HG03457 (cell line): ENCODE measurements at regions not wholly inside any gene's neighbourhood (a gene's known extent, or its start where the extent isn't known, plus 50 kb on each side); places are given as distances from the start of the nearest gene placed in this dataset.
"Not testable (repeated sequence)": the region's sequence is repeated elsewhere in the genome, so short reads cannot be mapped to it uniquely, and the experiment has no call there.

Experiments used
- ATAC-seq: cut with Tn5 transposase; IDR thresholded peaks from one replicate; pipeline ENCODE4 v1.9.1; 2021; ENCODE audit warnings: moderate number of reproducible peaks; ENCODE audit not compliant: unreplicated experiment

DNA sequence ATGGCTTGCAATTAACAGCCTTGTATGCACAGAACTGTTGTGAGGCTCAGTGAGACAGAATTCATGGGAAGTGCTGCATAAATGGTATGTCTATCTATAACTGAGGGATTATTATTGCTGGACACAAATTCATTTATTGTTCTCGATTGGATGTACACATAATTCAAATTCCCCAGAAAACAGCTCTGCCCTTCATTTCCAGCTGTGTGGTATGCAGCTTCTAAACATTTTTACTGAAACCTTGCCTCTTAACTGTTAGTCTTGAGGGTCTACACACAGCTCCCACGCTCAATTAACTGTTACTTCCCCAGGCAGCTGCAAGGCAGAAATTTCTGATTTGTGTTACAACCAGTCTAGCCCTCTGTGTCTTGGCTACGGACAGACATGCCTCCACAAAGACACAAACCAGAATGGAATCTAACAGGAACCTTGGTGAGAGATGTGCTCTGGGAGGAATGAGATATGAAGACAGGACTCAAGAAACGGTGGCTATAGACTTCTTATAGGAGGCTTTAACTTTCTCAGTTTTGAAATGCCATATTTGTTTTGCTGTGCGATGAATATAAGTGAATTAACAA, 139.7 kb upstream of the TBL1XR1 start:
- ATAC-seq = no peak

DNA sequence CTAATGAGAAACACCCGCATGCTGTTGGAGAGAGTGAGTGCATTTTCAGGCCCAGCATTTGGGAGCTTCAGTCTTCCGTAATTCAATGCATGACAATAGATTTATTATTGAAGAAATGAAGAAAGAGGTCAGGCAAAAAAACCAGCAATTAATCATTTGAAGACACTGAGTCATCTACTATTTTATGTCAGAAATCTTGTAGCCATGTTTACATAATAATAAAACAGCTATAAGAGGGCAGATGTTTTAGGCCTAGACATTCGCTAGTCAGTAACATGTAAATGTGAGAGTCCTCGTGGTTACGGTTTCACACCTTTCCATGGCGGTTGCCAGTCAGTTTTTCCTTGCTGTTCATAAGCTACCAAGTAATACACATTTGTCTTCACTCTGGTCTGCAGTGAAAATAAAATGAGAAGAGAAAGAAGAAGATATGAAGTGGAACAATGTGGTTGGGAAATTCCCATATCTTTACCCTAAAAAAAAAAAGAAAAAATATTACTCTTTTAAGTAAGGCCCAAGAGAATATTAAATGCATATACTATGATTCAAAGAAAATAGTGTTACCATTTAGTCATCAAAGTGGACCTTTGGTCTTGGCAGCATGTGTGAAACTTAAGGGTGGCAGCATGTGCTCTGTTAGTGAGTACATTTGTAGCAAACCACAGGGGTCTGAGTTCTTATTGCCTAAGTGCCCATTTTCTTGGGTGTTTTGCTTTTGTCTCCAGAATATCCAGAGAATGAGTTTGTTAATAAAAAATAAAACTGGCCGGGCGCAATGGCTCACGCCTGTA, 140.5 kb upstream of the TBL1XR1 start:
- ATAC-seq = peak; percentile 91

DNA sequence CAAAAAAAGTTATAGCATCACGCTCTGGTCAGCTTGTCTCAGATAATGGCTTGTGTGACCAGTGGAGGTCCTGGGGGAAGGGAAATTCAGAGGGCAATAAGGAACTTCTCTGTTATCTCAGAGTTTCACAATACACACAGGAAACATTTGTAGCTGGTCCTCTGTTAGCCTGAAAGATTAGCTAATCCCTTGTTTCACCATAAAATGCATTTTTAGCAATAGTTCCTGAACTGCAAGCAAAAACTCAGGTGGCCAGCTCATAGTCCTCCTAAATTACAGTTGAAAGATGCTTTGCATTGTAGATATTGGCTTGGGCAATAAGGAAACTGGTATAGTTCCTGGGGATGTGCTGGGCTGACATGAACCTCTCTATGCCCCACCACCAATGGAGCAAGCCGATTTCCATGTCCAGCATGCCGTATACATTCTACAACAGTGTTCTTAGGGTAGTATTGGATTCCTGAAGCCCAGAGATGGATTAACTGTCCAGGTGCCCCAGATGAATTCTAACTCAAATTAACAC, 141.5 kb upstream of the TBL1XR1 start:
- no peak for ATAC-seq

DNA sequence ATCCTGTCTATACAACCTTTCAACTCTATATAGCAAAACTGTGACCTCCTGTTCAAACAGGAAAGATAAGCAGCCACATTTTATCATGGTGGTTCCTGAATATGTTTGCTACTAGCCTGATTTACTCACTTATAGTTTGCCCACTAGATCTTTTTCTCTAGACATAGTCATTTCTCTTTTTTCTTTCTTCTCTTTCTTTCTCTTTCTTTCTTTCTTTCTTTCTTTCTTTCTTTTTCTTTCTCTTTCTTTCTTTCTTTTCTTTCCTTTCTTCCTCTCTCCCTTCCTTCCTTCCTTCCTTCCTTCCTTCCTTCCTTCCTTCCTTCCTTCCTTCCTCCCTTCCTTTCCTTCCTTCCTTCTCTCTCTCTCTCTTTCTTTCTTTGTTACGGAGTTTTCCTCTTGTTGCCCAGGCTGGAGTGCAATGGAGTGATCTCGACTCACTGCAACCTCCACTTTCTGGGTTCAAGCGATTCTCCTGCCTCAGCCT, 142.0 kb upstream of the TBL1XR1 start:
- not testable (repeated sequence) for ATAC-seq

DNA sequence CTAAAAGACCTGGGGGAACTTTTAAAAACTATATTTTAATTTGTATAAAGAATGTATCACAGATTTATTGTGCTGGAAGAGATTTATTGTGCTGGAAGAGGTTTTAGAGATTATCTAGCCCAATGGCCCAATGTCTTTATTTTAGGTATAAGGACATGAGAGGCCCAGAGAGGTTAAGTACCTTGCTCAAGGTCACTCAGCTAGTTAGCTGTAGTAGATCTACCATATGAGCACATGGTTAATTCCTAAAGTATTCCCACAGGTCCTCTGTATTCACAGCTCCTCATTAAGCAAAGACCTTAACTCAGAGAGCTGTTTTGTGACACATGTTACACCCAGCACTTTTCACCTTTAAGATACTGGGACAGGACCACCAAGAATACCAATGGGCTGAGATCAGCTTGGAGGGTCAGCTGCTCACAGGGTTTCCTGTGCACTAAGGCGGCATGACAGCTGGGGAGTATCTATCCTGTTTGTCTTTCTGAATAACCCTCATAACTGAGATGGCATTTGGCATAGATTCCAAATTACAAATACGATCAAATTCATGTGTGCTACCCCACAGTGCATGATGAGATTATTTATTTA, 143.1 kb upstream of the TBL1XR1 start:
- ATAC-seq = no peak

DNA sequence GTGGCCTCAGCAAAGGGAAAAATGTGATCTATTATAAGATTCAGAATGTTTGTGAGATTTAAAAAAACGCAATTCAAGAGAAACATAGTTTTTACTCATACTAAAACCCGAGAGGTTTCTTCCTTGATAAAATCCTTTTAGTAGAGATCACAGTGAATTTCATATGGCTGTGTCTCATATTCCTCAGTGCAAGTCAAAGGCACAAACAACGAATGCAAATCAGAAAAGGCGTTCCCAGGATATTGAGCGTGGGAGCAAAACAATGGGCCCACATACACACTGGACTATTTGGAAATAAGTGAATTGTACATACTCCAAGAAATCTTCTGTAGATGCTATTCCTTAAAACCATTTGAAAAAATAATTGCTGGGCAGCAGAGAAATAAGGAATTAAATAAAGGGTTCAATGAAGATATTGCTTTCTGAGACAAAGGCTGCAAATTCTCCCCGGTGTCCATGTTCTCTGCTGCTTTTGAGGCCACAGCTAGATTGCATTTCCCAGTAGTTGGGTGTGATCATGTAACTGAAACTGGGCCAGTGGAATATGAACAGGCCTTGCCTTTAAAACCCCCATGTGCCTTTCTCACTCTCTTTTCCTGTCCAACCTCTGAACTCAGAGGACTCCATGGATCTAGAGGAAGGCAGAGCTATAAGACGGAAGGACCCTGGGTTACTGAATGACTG, 144.6 kb upstream of the TBL1XR1 start:
- ATAC-seq = no peak

DNA sequence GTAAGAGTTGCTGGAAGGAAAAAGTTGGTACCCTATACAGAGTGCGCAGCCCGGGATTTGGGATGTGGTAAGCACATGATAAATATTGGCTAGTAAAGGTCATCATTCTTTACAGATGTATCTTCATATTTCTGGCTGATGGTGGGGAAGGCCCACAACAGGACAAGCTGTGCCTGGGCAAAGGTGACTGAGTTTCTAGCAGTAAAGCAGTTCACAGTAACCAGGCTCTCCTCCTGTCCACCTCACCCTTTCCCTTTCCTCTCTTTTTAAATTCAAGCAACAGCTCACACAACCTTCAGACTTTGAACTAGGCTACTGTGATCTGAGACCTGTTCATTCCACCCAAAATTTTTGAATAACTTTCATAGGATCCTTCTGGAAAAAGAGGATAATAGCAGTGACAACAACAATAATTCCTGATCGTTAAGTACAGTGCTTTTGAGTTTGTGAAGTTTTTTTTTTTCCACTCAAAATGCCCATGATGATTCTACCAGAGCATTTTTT, 145.9 kb upstream of the TBL1XR1 start:
- no peak for ATAC-seq

DNA sequence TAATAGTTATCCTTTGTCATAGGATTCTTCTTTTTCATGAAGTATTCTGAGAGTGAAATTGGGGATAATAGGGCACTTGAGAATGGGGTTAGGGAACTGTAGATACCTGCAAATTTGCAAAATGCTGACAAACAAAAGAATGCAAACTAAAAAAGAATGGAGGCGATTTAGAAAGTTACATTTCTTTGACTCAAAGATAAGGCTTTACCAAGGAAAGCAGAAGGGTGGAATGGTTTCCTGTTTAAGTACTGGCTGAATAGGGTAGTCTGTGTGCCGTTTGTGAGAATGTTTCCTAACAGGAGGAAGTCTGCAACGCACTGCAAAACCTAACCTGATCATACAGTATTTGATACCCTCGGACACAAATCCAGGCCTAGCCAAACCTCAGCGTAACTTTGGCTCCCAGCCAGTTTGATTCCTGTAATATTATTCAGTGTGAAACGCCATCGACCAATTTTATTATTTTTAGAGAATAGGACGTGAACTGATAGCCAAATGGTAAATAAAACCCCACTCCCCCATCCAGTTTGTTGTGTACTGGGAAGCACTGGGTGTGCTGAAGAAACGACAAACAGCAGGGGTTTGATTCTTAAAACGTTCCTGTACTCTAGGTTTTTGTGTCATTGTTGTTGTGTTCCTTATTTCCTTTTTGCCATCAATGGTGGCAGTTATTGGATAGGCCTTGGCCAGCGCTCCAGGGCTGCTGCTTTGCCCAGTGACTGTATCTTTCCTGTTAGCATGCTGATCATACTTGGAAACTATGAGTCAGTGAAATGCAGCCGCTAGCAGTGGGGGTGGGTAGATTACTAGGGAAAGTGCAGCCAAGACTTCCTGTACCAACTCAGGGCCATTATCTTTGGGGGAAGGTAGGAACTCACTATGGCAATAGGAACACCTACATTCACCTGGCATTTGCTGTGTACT, 148.0 kb upstream of the TBL1XR1 start:
- peak; percentile 87 for ATAC-seq

DNA sequence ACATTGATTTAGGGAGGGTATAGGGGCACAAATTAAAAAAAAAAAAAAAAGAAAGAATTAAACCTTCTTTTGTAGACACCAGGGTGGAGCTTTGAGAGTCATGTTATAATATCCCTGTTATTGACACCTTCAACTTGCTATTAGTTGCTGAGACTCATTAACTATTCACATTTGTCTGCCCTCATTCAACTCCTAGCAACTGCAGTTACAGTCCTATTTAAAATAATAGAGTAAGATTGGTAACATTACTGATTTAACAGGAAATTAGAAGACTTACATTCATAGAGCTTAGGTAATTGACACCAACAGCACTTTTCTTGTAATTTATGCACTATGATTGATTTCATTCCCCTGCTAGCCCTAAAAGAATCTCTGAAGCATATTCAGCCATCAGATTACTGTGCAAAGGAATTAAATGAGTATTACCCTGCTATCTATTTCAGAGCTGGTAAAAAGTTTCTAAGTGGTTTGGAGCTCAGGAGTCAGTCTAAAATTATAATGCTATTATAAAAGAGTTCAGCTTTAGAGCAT, 148.8 kb upstream of the TBL1XR1 start:
- no peak for ATAC-seq

DNA sequence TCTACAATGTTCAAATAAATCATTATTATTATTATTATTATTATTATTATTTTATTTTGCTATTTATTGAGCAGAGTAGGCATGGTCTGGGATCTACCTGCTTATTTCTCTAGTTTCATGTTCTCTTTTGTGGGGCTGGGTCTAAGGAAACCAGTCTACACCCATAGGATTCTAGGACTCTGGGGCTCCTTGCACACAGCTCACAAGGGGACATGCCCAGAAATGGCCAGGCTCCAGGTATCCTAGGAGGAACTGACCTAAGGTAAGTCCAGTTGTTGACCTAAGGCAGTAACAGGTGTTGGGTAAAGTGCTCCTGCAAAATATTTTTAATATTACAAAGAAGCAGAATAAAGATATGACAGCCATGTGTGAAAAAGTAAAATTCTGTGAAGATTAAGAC, 149.6 kb upstream of the TBL1XR1 start:
- ATAC-seq = no peak

DNA sequence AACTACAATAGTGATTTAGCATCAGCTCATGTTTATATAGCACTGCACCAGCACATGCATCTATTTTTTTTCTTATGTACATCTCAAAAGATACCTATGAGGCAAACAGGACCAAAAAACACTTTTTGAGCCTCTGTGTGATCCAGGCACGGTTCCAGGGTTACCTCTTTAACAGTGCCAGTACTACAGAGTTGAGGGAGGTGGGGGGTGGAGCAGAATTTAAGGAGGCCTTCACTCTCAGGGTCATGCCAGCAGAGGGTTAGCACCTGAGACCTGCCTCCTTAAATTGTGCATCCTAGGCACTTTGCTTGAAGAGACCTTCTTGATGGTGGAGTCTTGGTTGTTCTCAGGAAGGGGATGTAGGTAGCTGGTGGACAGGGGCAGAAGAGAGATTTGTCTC, 150.3 kb upstream of the TBL1XR1 start:
- ATAC-seq = no peak

DNA sequence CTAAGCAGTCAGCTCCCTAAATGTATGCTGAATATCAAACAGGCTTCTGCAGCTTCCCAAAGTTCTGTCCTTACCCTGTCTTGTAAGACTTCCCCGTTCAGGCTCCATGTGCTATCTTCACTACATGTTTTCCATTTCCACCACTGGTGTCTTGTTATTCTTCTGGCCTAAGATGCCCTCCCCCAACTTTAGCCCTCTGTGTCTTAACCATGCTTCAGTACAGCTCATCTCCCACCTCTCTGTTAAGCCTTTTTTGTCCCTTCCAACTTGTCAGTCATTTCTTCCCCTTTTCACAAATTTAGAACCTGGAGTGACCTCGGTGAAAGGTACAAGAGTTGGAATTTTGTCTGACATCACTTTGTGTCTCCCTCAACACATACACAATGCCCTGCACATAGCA, 151.7 kb upstream of the TBL1XR1 start:
- no peak for ATAC-seq

DNA sequence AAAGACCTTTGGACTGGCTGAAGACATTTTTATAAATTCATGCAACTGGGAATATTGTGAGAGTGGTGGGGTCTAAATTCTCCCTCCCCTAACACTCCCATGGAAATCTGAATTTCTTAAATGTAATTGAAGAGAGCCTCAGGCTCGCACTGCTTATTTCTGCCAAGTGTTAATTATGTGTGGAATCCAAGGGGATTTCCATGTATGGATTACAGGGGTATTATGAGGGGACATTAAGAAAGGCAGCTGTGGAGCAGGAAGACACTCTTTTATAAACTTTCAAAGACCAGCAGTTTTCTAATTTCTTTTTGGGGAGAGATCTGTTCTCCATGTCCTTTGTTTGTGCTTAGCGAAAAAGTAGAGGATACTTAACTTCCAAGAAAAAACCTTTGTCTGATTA, 152.1 kb upstream of the TBL1XR1 start:
- ATAC-seq = no peak

DNA sequence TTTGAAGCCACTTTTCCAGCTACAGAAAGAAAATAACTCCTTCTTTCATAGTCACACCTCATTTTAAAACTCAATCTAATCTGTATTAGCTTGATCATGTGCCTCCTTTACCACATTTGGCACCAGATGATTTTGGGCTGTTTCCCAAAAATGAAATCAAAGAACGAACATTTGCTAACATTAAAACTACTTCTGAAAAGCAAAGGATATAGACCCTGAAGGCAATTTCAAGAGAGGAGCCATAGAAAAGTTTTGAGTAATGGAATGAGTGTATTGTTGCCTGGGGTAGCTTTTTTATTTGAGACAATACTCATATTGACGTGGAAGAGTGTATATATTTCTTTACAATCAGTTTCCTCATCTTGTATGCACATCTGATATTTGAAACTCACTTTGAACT, 152.8 kb upstream of the TBL1XR1 start:
- ATAC-seq = no peak

DNA sequence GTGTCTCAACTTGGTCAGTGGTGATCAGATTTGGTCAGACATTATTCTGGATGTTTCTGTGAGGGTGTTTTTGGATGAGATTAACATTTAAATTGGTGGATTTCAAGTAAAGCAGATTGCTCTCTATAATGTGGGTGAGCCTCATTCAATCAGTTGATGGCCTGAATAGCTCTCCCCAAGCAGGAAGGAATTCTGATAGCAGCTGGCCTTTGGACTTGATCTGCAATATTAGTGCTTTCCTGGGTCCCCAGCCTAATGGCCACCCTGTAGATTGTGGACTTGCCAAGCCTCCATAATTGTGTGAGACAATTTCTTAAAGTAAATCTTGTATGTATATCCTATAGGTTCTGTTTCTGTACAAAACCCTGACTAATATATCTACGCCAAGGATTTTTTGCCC, 153.9 kb upstream of the TBL1XR1 start:
- ATAC-seq = no peak

DNA sequence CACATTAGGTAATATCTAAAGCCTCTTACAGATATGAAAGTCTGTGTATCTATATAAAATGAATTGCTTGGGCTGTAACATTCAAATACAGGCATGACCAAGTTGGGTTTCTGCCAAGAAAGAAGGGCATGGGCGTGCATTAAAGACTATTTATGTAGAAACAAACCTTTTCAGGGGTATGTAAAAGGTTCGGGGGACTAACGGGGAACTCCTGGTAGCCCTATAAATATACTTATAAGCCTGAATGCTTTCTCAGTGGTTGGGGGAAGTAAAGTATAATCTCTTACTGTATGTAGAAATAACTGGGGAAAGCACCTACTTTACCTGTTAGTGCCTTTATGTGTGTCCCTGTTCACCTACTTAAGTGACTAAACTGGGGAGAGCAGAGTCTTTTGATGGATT, 154.5 kb upstream of the TBL1XR1 start:
- peak; percentile 99 for ATAC-seq

DNA sequence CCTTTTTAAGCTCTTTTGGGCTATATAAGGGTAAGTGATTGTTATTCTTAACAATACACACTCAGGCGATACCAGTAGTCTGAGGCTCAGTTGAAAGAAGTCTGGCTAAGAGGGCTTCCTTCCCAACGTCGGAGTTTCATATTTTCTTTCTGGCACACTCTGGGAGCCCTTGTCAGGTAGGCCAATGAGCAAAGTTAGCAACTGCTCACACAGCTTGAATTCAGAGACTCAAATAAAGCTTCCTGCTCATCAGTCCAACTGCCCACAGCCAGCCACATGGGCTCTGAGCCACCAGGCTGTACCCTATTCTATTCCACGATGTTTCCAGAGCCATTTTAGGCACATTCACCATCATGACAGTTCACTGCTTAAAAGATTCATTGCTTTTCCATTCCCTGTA, 155.1 kb upstream of the TBL1XR1 start:
- no peak for ATAC-seq

DNA sequence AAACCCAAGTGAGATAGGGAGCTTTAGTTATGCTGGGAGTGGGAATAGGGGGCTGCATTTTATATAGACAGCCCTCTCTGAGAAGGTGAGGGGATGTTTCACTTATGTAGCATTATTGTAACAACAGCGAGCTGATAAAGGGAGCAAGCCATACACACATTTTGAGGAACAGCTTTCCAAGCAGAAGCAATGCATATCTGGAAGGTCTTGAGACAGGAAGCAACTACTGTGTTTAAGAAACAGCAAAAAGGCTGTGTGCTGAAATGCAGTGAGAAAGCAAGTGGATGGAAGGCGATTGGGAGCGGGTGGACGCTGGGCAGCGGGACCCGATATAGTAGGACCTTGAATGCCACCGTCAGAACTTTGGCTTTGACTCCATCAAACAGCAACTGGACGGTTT, 155.9 kb upstream of the TBL1XR1 start:
- no peak for ATAC-seq

DNA sequence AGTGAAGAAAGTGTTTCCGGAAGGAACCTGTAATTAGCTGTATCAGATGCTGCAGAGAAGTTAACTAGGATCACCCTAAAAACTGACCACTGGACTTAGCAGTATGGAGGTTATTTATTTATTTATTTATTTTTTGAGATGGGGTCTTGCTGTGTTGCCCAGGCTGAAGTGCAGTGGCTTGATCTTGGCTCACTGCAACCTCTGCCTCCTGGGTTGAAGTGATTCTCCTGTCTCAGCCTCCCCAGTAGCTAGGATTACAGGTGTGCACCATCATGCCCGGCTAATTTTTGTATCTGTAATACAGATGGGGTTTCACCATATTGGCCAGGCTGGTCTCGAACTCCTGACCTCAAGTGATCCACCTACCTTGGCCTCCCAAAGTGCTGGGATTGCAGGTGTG, 156.6 kb upstream of the TBL1XR1 start:
- not testable (repeated sequence) for ATAC-seq

DNA sequence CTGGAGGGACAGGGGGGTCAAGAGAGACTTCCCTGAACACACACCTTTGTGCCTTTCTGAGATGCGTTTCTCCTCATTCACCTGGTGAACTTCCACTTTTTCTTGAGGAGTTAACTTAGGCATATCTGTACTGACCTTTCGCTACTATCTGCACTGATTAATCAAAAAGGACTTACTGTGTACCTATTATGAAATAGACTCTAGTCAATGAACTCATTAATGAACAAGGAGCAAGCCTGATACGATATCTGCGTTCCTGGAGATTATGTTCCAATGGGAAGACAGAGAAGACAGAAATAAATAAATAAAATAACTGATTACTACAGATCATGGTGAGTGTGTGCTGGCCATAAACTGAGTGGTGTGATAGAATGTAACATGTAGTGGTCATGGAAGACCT, 157.2 kb upstream of the TBL1XR1 start:
- ATAC-seq = no peak
